GM23338 (cell line): ENCODE measurements at regions not wholly inside any gene's neighbourhood (a gene's known extent, or its start where the extent isn't known, plus 50 kb on each side); places are given as distances from the start of the nearest gene placed in this dataset.

Experiments
- CREB1 ChIP-seq: fragments of 250-450 bp; sonication (Bioruptor Pico); IDR thresholded peaks from 2 replicates; pipeline ENCODE4 v1.5.0; 2020; ENCODE audit warnings: low read depth, mild to moderate bottlenecking, moderate library complexity
- CTCF ChIP-seq, 2 experiments: fragments of 200-600 bp in 1 of 2; sonication (generic) in 1 of 2; conservative IDR thresholded peaks; 2 replicates each; pipeline versions ENCODE4 v1.5.1 to v1.6.1; 2016 to 2017; ENCODE audit warnings: antibody characterized with exemption in 2 of 2, low read depth in 2 of 2, mild to moderate bottlenecking in 2 of 2, moderate library complexity in 1 of 2
- EZH2phosphoT487 ChIP-seq: fragments of 200-600 bp; sonication (generic); IDR thresholded peaks from one replicate; pipeline ENCODE4 v1.8.1; 2018; ENCODE audit warnings: antibody characterized with exemption; ENCODE audit not compliant: unreplicated experiment
- POLR2AphosphoS5 ChIP-seq: IDR thresholded peaks from 2 replicates; pipeline ENCODE4 v1.6.1; 2016; ENCODE audit warnings: antibody characterized with exemption, low read depth

- TF ChIP-seq CTCF (conservative IDR thresholded peaks at IDR 0.05; ENCODE audit: low read depth in 2 of 2), result no peak
- TF ChIP-seq EZH2phosphoT487, result no peak
- no peak for TF ChIP-seq CREB1 (CRISPR knock-in tag)
- TF ChIP-seq POLR2AphosphoS5, result no peak
Observed at GRCh38 chr2:3000968-3001367, 376.6 kb downstream of the EIPR1 start.
